AG04450 (cell line): ENCODE measurements at regions not wholly inside any gene's neighbourhood (a gene's known extent, or its start where the extent isn't known, plus 50 kb on each side); places are given as distances from the start of the nearest gene placed in this dataset.

Experiments used
- CTCF ChIA-PET: fragments of 300-600, 350-600 bp; formaldehyde crosslinking; extraction: SDS; loops from one replicate; lab custom pipeline; 2022; ENCODE audit warnings: antibody characterized with exemption, inconsistent platforms; lab: Charles Lee
- POLR2A ChIA-PET: fragments of 350-600 bp; formaldehyde crosslinking; extraction: SDS; loops from one replicate; lab custom pipeline; 2021; ENCODE audit warnings: antibody characterized with exemption, inconsistent platforms; lab: Yijun Ruan, JAX
- DNase-seq: peaks from one replicate; pipeline ENCODE4 v3.0.0-alpha.2; 2011; ENCODE audit warnings: low read depth, low spot score
- H3K27ac ChIP-seq: one replicate; pipeline ENCODE4 v1.5.1; 2012; ENCODE audit warnings: low read depth, low read length, control low read depth
- H3K27me3 ChIP-seq: one replicate; pipeline ENCODE4 v1.6.0; 2012; ENCODE audit warnings: low read length; ENCODE audit not compliant: control insufficient read depth, insufficient read depth
- H3K4me3 ChIP-seq: 2 replicates; pipeline ENCODE4 v1.5.1; 2011; ENCODE audit warnings: mild to moderate bottlenecking, low read depth, low read length, control low read depth
- H3K9me3 ChIP-seq: 2 replicates; pipeline ENCODE4 v1.5.1; 2012; ENCODE audit warnings: low read length; ENCODE audit not compliant: control insufficient read depth, insufficient read depth
- CTCF ChIP-seq: IDR thresholded peaks from 2 replicates; pipeline ENCODE4 v1.5.1; 2011; ENCODE audit warnings: low read depth, low read length, control low read depth, inconsistent platforms

DNA sequence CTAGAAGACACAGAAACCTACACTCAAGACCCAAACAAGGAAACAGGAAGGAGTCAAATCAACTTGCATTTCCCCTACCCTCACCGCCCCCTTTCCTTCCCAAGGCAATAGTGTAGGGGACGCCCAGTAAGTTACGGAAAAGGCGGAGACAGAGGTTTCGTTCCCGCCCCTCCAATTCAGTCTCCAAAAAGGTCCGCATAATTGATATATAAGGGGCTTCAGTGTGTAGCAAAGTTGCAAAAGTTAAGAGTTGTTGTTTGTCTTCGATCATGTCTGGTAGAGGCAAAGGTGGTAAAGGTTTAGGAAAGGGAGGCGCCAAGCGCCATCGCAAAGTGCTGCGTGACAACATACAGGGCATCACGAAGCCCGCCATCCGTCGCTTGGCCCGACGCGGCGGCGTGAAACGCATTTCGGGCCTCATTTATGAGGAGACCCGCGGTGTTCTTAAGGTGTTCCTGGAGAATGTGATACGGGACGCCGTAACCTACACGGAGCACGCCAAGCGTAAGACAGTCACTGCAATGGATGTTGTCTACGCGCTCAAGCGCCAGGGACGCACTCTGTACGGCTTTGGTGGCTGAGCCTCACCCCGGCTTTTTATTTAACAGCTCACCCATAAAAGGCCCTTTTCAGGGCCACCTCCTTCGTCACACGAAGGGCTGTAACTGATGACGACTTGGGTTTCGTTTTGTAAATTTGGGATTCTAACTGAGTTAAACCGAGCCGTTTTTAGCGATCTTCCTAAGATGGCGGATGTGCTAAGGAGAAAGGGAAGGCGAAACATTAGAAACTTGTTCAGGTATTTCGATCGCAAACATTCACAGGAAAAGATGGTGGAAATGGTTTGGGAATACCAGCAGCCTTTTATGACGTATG is 124.6 kb upstream of the BTN3A2 start:
- ChIA-PET POLR2A (interaction anchor here (0.8 to 2.5 kb wide), 3 partner anchors 10 to 31 kb away, joined by 3 to 25 read pairs (median 4); a partner anchor contains a TSS), CTCF (no interaction called here)
- H3K27me3 ChIP-seq = no peaks in the 10 kb centered on the region
- DNase-seq = no peak
- no peaks in the 10 kb centered on the region; the same call in 1 of the 2 replicates for H3K9me3 ChIP-seq
- H3K4me3 ChIP-seq = peak overlapping the region; percentile 77
- no peak for TF ChIP-seq CTCF
- peak overlapping the region; percentile 98 for H3K27ac ChIP-seq

- H3K9me3 ChIP-seq = no peaks in the 10 kb centered on the region; the same call in 1 of the 2 replicates
- H3K27ac ChIP-seq = peak overlapping the region; percentile 98
- no peak for DNase-seq
- CTCF ChIA-PET = no interaction called here
- H3K27me3 ChIP-seq = no peaks in the 10 kb centered on the region
- POLR2A ChIA-PET = interaction anchor here (0.7 to 2.5 kb wide), 6 partner anchors 8 to 906 kb away, joined by 3 to 25 read pairs (median 4); a partner anchor contains a TSS
- no peak for TF ChIP-seq CTCF
- peak overlapping the region; percentile 77 for H3K4me3 ChIP-seq
Measured at GRCh38 chr6:26241033-26241895, 123.7 kb upstream of the BTN3A2 start.

DNA sequence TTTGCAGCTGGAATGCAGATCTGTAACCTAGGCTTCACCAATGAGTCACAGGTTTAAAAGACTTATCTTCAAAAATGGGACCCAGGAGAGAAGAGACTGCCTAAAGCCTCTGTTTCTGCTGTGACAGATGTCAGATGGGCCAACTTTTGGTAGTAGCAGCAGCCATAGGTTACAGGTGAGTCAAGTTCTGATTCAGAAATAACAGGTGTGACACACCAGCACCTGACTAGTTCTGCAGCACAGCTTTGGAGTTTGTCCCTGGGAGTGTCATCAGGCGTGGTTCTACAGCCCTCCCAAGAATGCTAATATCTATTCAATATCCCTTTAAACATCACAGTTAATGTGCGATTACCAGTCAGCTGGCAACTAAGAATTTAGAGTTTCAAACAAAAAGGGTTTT is 121.9 kb upstream of the BTN3A2 start:
- Histone ChIP-seq H3K4me3 (no peak overlapping the region), H3K27ac (no peak overlapping the region), H3K9me3 (peaks cover 9% of the 10 kb centered on the region), H3K27me3 (no peaks in the 10 kb centered on the region)
- ChIA-PET CTCF (no interaction called here), POLR2A (no interaction called here)
- DNase-seq = no peak
- TF ChIP-seq CTCF = no peak

DNA sequence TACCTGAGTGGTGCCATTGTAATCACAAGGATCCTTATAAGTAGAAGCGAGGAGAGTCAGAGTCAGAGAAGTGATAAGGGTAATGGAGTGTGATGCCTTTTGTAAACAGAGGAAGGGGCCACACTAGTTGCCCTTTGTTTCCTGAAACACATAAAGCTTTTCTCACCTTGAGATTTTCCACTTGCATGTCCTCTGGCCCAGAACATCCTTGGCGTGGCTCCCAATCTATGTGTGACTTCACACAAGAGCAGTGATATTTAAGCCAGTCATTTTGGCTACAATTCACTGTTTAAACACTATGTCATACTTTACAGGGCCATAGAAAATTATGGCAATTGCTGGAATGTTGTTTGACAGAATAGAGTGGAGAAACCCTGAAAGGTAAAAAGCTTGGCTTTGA is 121.2 kb upstream of the BTN3A2 start:
- H3K9me3 ChIP-seq = peaks cover 9% of the 10 kb centered on the region
- no peaks in the 10 kb centered on the region for H3K27me3 ChIP-seq
- CTCF ChIA-PET = no interaction called here
- no peak for DNase-seq
- H3K4me3 ChIP-seq = no peak overlapping the region
- POLR2A ChIA-PET = no interaction called here
- TF ChIP-seq CTCF = no peak
- no peak overlapping the region for H3K27ac ChIP-seq

DNA sequence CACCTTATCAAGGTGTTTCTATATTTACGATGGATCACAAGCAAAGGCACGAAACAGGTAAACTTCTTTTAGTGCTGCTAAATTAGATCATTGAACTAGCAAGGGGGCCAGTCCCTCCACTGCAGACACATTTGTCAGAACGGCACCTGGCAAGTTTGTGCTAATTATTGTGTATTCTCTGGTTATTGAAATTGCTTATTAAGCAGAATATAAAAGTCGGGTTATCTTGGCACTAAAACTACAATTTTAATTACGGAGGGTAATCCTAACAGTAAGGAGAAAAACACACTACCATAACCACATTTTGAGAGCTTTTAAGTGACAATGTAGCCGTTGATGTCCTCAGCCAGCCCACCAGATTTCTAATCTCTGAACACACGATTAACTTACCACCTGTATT is 118.9 kb upstream of the BTN3A2 start:
- POLR2A ChIA-PET = no interaction called here

More for the DNA sequence above, 118.9 kb upstream of the BTN3A2 start:
- CTCF ChIA-PET = no interaction called here
- H3K27me3 ChIP-seq = no peaks in the 10 kb centered on the region
- DNase-seq = no peak
- H3K27ac ChIP-seq = no peak overlapping the region
- H3K4me3 ChIP-seq = no peak overlapping the region
- H3K9me3 ChIP-seq = peaks cover 9% of the 10 kb centered on the region
- TF ChIP-seq CTCF = no peak
